ENCODE measurements at regions not wholly inside any gene's neighbourhood (a gene's known extent, or its start where the extent isn't known, plus 50 kb on each side); places are given as distances from the start of the nearest gene placed in this dataset.

- Histone ChIP-seq H3K27me3 (ENCODE audit: insufficient read depth) (no peaks in the 10 kb centered on the region), H3K36me3 (ENCODE audit: insufficient read depth) (no peaks in the 10 kb centered on the region), H4K20me1 (replicated peaks; ENCODE audit: insufficient read depth) (no peaks in the 10 kb centered on the region), H3K79me2 (replicated peaks; ENCODE audit: insufficient read depth) (no peaks in the 10 kb centered on the region), H3K4me1 (ENCODE audit: insufficient read depth) (peaks cover 32% of the 10 kb centered on the region), H3K9me2 (ENCODE audit: insufficient read depth) (peaks cover 14% of the 10 kb centered on the region; the same call in 1 of the 2 replicates), H2AFZ (no peak overlapping the region), H3K4me3 (no peak overlapping the region), H3K27ac (ENCODE audit: low read depth) (no peak overlapping the region), H3F3A (replicated peaks; ENCODE audit: low read depth) (no peaks in the 10 kb centered on the region), H3K4me2 (no peak overlapping the region)
- Mint-ChIP-seq H3K9me3 (no peaks in the 10 kb centered on the region), H3K27ac (no peak overlapping the region), H3K4me3 (no peak overlapping the region), H3K36me3 (ENCODE audit: low read depth) (no peaks in the 10 kb centered on the region), H3K4me1 (peaks cover 24% of the 10 kb centered on the region), H3K27me3 (ENCODE audit: insufficient read depth, low read depth, poor library complexity) (no peaks in the 10 kb centered on the region)
- ATAC-seq: no peak
- no peak for TF ChIP-seq ETS1 (IDR thresholded peaks at IDR 0.05)
- no peak for TF ChIP-seq EZH2phosphoT487 (IDR thresholded peaks at IDR 0.05; ENCODE audit: unreplicated experiment)
- no peak for TF ChIP-seq POLR2AphosphoS5 (IDR thresholded peaks at IDR 0.05; ENCODE audit: low read depth)
- no peak for TF ChIP-seq JUNB (IDR thresholded peaks at IDR 0.05; ENCODE audit: unreplicated experiment)
- no peak for TF ChIP-seq CTCF (conservative IDR thresholded peaks at IDR 0.05; ENCODE audit: low read depth in 2 of 2)
- no peak for TF ChIP-seq CREB1 (CRISPR knock-in tag; IDR thresholded peaks at IDR 0.05; ENCODE audit: low read depth)
- TF ChIP-seq ZNF114 (CRISPR knock-in tag; IDR thresholded peaks at IDR 0.05): no peak
- TF ChIP-seq NANOG (IDR thresholded peaks at IDR 0.05; ENCODE audit: borderline replicate concordance): no peak
- no peak for TF ChIP-seq ZNF462 (CRISPR knock-in tag; IDR thresholded peaks at IDR 0.05)
- TF ChIP-seq EZH2 (IDR thresholded peaks at IDR 0.05; ENCODE audit: low read depth, unreplicated experiment): no peak
- TF ChIP-seq ZNF331 (CRISPR knock-in tag; IDR thresholded peaks at IDR 0.05; ENCODE audit: low read depth): no peak
- TF ChIP-seq REST (IDR thresholded peaks at IDR 0.05; ENCODE audit: unreplicated experiment): no peak
- no peak for TF ChIP-seq STAT1 (IDR thresholded peaks at IDR 0.05; ENCODE audit: unreplicated experiment)
- DNase-seq (ENCODE audit: low spot score): no peak
These were observed 292.2 kb downstream of the TOX3 start for GRCh38 chr16:52254746-52255145.
